ENCODE measurements at regions not wholly inside any gene's neighbourhood (a gene's known extent, or its start where the extent isn't known, plus 50 kb on each side); places are given as distances from the start of the nearest gene placed in this dataset.

DNA sequence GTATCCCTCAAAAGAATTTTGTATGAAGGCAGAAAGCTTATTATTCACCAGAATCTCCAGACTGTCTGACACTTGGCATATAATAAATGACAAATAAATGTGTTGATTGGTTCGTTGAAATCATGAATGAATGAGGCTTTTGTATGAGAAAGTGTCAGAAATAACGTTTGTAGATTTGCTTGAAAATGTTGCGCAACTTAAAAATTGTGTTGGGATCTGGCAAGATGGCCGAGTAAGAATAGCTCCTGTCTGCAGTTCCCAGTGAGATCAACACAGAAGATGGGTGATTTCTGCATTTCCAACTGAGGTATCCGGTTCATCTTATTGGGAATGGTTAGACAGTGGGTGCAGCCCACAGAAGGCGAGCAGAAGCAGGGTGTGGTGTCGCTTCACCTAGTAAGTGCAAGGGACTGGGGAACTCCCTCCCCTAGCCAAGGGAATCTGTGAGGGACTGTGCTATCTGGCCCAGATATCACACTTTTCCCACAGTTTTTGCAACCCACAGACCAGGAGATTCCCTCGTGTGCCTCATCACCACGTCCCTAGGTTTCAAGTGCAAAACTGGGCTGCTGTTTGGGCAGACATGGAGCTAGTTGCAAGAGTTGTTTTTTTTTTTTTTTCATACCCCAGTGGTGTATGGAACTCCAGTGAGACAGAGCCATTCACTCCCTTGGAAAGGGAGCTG is 759.0 kb downstream of the LTN1 start:
- no peak overlapping the region for H3K27ac ChIP-seq (ENCODE audit: low read depth, low read length)
- no peak overlapping the region for H3K4me3 ChIP-seq (ENCODE audit: low read depth, low read length)
- POLR2A ChIA-PET: no interaction called here
- DNase-seq (ENCODE audit: low read depth, low spot score): no peak
- no peak for TF ChIP-seq CTCF (IDR thresholded peaks at IDR 0.05; ENCODE audit: low read depth, low read length)
- CTCF ChIA-PET: no interaction called here
- no peaks in the 10 kb centered on the region for H3K9me3 ChIP-seq (ENCODE audit: control insufficient read depth, insufficient read depth, low read length)
- no peaks in the 10 kb centered on the region for H3K27me3 ChIP-seq (ENCODE audit: control insufficient read depth, insufficient read depth, low read length)

DNA sequence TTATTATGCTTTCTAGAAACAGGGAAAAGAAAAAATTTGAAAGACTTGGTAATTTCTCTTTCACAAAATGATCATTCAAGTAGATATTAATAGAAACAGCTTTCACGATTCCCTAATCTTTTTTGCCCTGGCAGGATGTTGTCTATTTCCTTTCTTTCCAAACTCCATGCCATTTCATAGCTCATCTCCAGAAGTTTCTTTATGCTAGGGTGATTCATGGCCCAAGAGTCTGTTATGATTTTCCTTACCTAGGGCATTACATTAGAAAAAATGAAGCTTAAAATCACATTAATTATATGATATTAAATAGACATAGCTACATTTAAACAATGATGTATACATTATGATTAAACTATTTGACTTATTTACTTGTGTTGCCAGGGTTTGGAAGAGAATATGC is 762.1 kb downstream of the LTN1 start:
- no peak for DNase-seq (ENCODE audit: low read depth, low spot score)
- TF ChIP-seq CTCF (IDR thresholded peaks at IDR 0.05; ENCODE audit: low read depth, low read length): no peak
- Histone ChIP-seq H3K27ac (ENCODE audit: low read depth, low read length) (peak overlapping the region; percentile 52), H3K27me3 (ENCODE audit: control insufficient read depth, insufficient read depth, low read length) (no peaks in the 10 kb centered on the region), H3K9me3 (ENCODE audit: control insufficient read depth, insufficient read depth, low read length) (no peaks in the 10 kb centered on the region), H3K4me3 (ENCODE audit: low read depth, low read length) (no peak overlapping the region)
- ChIA-PET CTCF (interaction anchor here (0.7 kb wide), 1 partner anchor 515 kb away, joined by 3 read pairs; no protein-coding TSS in a partner anchor), POLR2A (no interaction called here)

- DNase-seq (ENCODE audit: low read depth, low spot score): no peak
These were observed 762.9 kb downstream of the LTN1 start for GRCh38 chr21:28229814-28230213.

GRCh38 chr21:28228636-28228995 is 764.1 kb downstream of the LTN1 start:
- no peaks in the 10 kb centered on the region for H3K9me3 ChIP-seq (ENCODE audit: control insufficient read depth, insufficient read depth, low read length)
- H3K27me3 ChIP-seq (ENCODE audit: control insufficient read depth, insufficient read depth, low read length): no peaks in the 10 kb centered on the region
- H3K27ac ChIP-seq (ENCODE audit: low read depth, low read length): no peak overlapping the region
- no peak for DNase-seq (ENCODE audit: low read depth, low spot score)
- no peak overlapping the region for H3K4me3 ChIP-seq (ENCODE audit: low read depth, low read length)
- CTCF ChIA-PET: interaction anchor here (1.1 kb wide), 1 partner anchor 517 kb away, joined by 4 read pairs; no protein-coding TSS in a partner anchor
- TF ChIP-seq CTCF (IDR thresholded peaks at IDR 0.05; ENCODE audit: low read depth, low read length): no peak
- POLR2A ChIA-PET: no interaction called here

More at GRCh38 chr21:28229814-28230213, 762.9 kb downstream of the LTN1 start:
- Histone ChIP-seq H3K27me3 (ENCODE audit: control insufficient read depth, insufficient read depth, low read length) (no peaks in the 10 kb centered on the region), H3K27ac (ENCODE audit: low read depth, low read length) (no peak overlapping the region), H3K4me3 (ENCODE audit: low read depth, low read length) (no peak overlapping the region), H3K9me3 (ENCODE audit: control insufficient read depth, insufficient read depth, low read length) (no peaks in the 10 kb centered on the region)
- CTCF ChIA-PET: no interaction called here
- no peak for TF ChIP-seq CTCF (IDR thresholded peaks at IDR 0.05; ENCODE audit: low read depth, low read length)
- POLR2A ChIA-PET: no interaction called here

DNA sequence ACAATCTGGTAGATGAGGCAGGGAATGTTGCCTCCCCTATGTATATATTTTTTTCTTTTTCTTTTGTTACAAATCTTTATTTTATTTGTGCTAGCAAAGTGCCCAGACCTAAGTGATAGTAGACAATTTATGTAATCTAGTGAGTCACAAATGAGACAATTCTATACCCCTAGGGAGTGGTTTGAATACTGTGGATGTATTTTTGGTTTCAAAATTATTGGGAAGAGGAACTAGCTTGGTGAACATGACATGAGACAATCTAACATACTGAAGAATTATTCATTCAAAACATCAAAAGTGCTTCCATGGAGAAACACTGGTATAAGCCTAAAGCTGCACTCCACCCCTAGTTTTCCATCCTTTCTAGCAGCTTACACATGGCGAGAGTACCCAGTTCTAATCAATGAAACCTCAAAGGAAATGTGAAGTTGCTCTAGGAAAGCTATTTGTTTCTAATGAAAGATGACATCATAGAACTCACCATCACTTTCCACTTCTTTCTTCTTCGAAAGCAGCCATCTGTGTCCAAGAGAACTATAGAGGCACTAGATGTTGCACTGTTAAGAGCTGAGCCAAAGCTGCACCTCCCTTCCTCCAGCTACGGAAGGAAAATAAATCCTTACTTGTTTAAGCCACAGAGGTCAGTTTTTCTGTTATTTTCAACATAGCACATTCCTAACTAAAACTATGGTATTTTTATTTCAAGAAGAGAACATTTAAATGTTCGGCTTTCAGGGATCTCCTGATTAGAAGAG is 764.6 kb downstream of the LTN1 start:
- CTCF ChIA-PET: interaction anchor here (1.1 kb wide), 1 partner anchor 517 kb away, joined by 4 read pairs; no protein-coding TSS in a partner anchor
- Histone ChIP-seq H3K4me3 (ENCODE audit: low read depth, low read length) (no peak overlapping the region), H3K27ac (ENCODE audit: low read depth, low read length) (no peak overlapping the region), H3K9me3 (ENCODE audit: control insufficient read depth, insufficient read depth, low read length) (no peaks in the 10 kb centered on the region), H3K27me3 (ENCODE audit: control insufficient read depth, insufficient read depth, low read length) (no peaks in the 10 kb centered on the region)
- DNase-seq (ENCODE audit: low read depth, low spot score): no peak
- POLR2A ChIA-PET: no interaction called here
- no peak for TF ChIP-seq CTCF (IDR thresholded peaks at IDR 0.05; ENCODE audit: low read depth, low read length)
